Suprapubic skin (tissue), 4 donors: ENCODE measurements at regions not wholly inside any gene's neighbourhood (a gene's known extent, or its start where the extent isn't known, plus 50 kb on each side); places are given as distances from the start of the nearest gene placed in this dataset.

Source experiments
- DNase-seq, 2 donors: peaks; one replicate each; pipeline ENCODE4 v3.0.0-alpha.2; 2019; ENCODE audit warnings: low spot score in 2 of 2
- H3K27ac ChIP-seq: fragments of 200-600 bp; sonication (generic); one replicate; pipeline ENCODE4 v1.5.1; 2019
- H3K27me3 ChIP-seq: fragments of 200-600 bp; sonication (generic); one replicate; pipeline ENCODE4 v1.5.1; 2019
- H3K36me3 ChIP-seq: fragments of 200-600 bp; sonication (generic); one replicate; pipeline ENCODE4 v1.5.1; 2019
- H3K4me1 ChIP-seq: fragments of 200-600 bp; sonication (generic); one replicate; pipeline ENCODE4 v1.5.1; 2019
- H3K4me3 ChIP-seq: fragments of 200-600 bp; sonication (generic); one replicate; pipeline ENCODE4 v1.5.1; 2019; ENCODE audit warnings: mild to moderate bottlenecking
- H3K9me3 ChIP-seq: fragments of 200-600 bp; sonication (generic); one replicate; pipeline ENCODE4 v1.5.1; 2019
- CTCF ChIP-seq, 2 donors: fragments of 200-600 bp in 1 of 2; fragments of 450-650 bp in 1 of 2; sonication (generic) in 1 of 2; IDR thresholded peaks; one replicate each; pipeline ENCODE4 v1.5.1; 2016 to 2019; ENCODE audit warnings: antibody characterized with exemption in 2 of 2, mild to moderate bottlenecking in 1 of 2, moderate library complexity in 1 of 2
- EP300 ChIP-seq: sonication (generic); formaldehyde crosslinking; IDR thresholded peaks from one replicate; pipeline ENCODE4 v1.6.1; 2017; ENCODE audit warnings: antibody characterized with exemption
- POLR2A ChIP-seq, 2 donors: fragments of 450-650 bp; IDR thresholded peaks; one replicate each; pipeline ENCODE4 v1.6.1; 2017; ENCODE audit warnings: antibody characterized with exemption in 2 of 2, mild to moderate bottlenecking in 2 of 2, moderate library complexity in 2 of 2
- POLR2AphosphoS5 ChIP-seq, 3 donors: sonication (generic); formaldehyde crosslinking; IDR thresholded peaks; one replicate each; pipeline ENCODE4 v1.6.1; 2017; ENCODE audit warnings: antibody characterized with exemption in 3 of 3
- WGBS: methylation state at CpG from one replicate; pipeline ENCODE4 v1.1.5; 2018; 5-methylcytosine and 5-hydroxymethylcytosine counted together

GRCh38 chr2:208847651-208848050 lies 441.1 kb downstream of the PTH2R start:
- Histone ChIP-seq H3K4me3 (no peak overlapping the region), H3K27me3 (no peaks in the 10 kb centered on the region), H3K4me1 (no peaks in the 10 kb centered on the region), H3K36me3 (no peaks in the 10 kb centered on the region), H3K27ac (no peak overlapping the region), H3K9me3 (no peaks in the 10 kb centered on the region)
- no peak for DNase-seq
- TF ChIP-seq CTCF (IDR thresholded peaks at IDR 0.05) (no peak), EP300 (no peak), POLR2A (IDR thresholded peaks at IDR 0.05) (no peak), POLR2AphosphoS5 (IDR thresholded peaks at IDR 0.05) (no peak)
- 81% methylated on average over 1 of the region's 1 CpG for WGBS

- no peak for TF ChIP-seq CTCF (IDR thresholded peaks at IDR 0.05)
- no peak for TF ChIP-seq EP300
- TF ChIP-seq POLR2A (IDR thresholded peaks at IDR 0.05) = no peak
- TF ChIP-seq POLR2AphosphoS5 (IDR thresholded peaks at IDR 0.05) = no peak
- Histone ChIP-seq H3K27ac (no peak overlapping the region), H3K4me3 (no peak overlapping the region), H3K36me3 (no peaks in the 10 kb centered on the region), H3K27me3 (no peaks in the 10 kb centered on the region), H3K4me1 (no peaks in the 10 kb centered on the region), H3K9me3 (peaks cover 14% of the 10 kb centered on the region)
- no peak for DNase-seq
- WGBS = 93% methylated on average over 6 of the region's 6 CpGs
Observed at GRCh38 chr2:208854717-208855116, 448.1 kb downstream of the PTH2R start.

GRCh38 chr2:208867374-208867773 lies 460.8 kb downstream of the PTH2R start:
- Histone ChIP-seq H3K27me3 (no peaks in the 10 kb centered on the region), H3K9me3 (no peaks in the 10 kb centered on the region), H3K4me1 (no peaks in the 10 kb centered on the region), H3K36me3 (no peaks in the 10 kb centered on the region), H3K4me3 (no peak overlapping the region), H3K27ac (no peak overlapping the region)
- no peak for DNase-seq
- TF ChIP-seq POLR2A (IDR thresholded peaks at IDR 0.05) (no peak), CTCF (IDR thresholded peaks at IDR 0.05) (no peak), EP300 (no peak), POLR2AphosphoS5 (IDR thresholded peaks at IDR 0.05) (no peak)

GRCh38 chr2:208872591-208872990 lies 466.0 kb downstream of the PTH2R start:
- Histone ChIP-seq H3K4me1 (no peaks in the 10 kb centered on the region), H3K4me3 (no peak overlapping the region), H3K27me3 (no peaks in the 10 kb centered on the region), H3K27ac (no peak overlapping the region), H3K36me3 (no peaks in the 10 kb centered on the region), H3K9me3 (no peaks in the 10 kb centered on the region)
- DNase-seq = no peak
- 77% methylated on average over 3 of the region's 3 CpGs for WGBS
- no peak for TF ChIP-seq EP300
- no peak for TF ChIP-seq CTCF (IDR thresholded peaks at IDR 0.05)
- TF ChIP-seq POLR2AphosphoS5 (IDR thresholded peaks at IDR 0.05) = no peak
- TF ChIP-seq POLR2A (IDR thresholded peaks at IDR 0.05) = no peak

- TF ChIP-seq POLR2A (IDR thresholded peaks at IDR 0.05) (no peak), POLR2AphosphoS5 (IDR thresholded peaks at IDR 0.05) (no peak), EP300 (no peak), CTCF (IDR thresholded peaks at IDR 0.05) (no peak)
- H3K4me3 ChIP-seq = no peak overlapping the region
- 74% methylated on average over 3 of the region's 3 CpGs for WGBS
- no peaks in the 10 kb centered on the region for H3K27me3 ChIP-seq
- H3K27ac ChIP-seq = no peak overlapping the region
- H3K36me3 ChIP-seq = no peaks in the 10 kb centered on the region
- no peak for DNase-seq
- H3K9me3 ChIP-seq = no peaks in the 10 kb centered on the region
- no peaks in the 10 kb centered on the region for H3K4me1 ChIP-seq
Observed at GRCh38 chr2:208879666-208880065, 473.1 kb downstream of the PTH2R start.
